H9 (cell line): ENCODE measurements at regions not wholly inside any gene's neighbourhood (a gene's known extent, or its start where the extent isn't known, plus 50 kb on each side); places are given as distances from the start of the nearest gene placed in this dataset.

Experiments used
- DNase-seq: peaks from one replicate; pipeline ENCODE4 v3.0.0-alpha.2; 2017
- H2AFZ ChIP-seq: one replicate; pipeline ENCODE4 v1.6.1; 2013; ENCODE audit warnings: mild to moderate bottlenecking, low read length, control low read depth, moderate library complexity
- H2AK5ac ChIP-seq: 2 replicates; pipeline ENCODE4 v1.6.1; 2013; ENCODE audit warnings: low read length, control low read depth, mixed read lengths; ENCODE audit not compliant: insufficient read length
- H2BK120ac ChIP-seq: one replicate; pipeline ENCODE4 v1.6.1; 2013; ENCODE audit warnings: low read depth, mild to moderate bottlenecking, low read length, control low read depth, inconsistent platforms; ENCODE audit not compliant: poor library complexity, severe bottlenecking
- H2BK12ac ChIP-seq: 2 replicates; pipeline ENCODE4 v1.6.1; 2013; ENCODE audit warnings: low read length, control low read depth, mixed read lengths, low read depth; ENCODE audit not compliant: insufficient read length
- H2BK15ac ChIP-seq: 2 replicates; pipeline ENCODE4 v1.6.1; 2013; ENCODE audit warnings: low read depth, low read length, control low read depth
- H2BK20ac ChIP-seq: one replicate; pipeline ENCODE4 v1.6.1; 2013; ENCODE audit warnings: low read depth, mild to moderate bottlenecking, low read length, control low read depth, inconsistent platforms; ENCODE audit not compliant: poor library complexity, severe bottlenecking
- H2BK5ac ChIP-seq: 2 replicates; pipeline ENCODE4 v1.6.1; 2013; ENCODE audit warnings: low read length, control low read depth, mixed read lengths; ENCODE audit not compliant: insufficient read length
- H3K14ac ChIP-seq: 2 replicates; pipeline ENCODE4 v1.6.1; 2013; ENCODE audit warnings: low read length, control low read depth; ENCODE audit not compliant: insufficient read depth
- H3K18ac ChIP-seq: 2 replicates; pipeline ENCODE4 v1.6.1; 2013; ENCODE audit warnings: low read depth, mild to moderate bottlenecking, mixed read lengths, low read length, control low read depth; ENCODE audit not compliant: insufficient read length
- H3K23ac ChIP-seq: 2 replicates; pipeline ENCODE4 v1.6.1; 2013; ENCODE audit warnings: low read length, control low read depth, mixed read lengths, low read depth; ENCODE audit not compliant: insufficient read length
- H3K23me2 ChIP-seq: 2 replicates; pipeline ENCODE4 v1.6.1; 2013; ENCODE audit warnings: low read depth, mild to moderate bottlenecking, mixed read lengths, low read length, control low read depth; ENCODE audit not compliant: insufficient read length, poor library complexity, severe bottlenecking
- H3K27ac ChIP-seq: 2 replicates; pipeline ENCODE4 v1.5.1; 2013; ENCODE audit warnings: low read length, control low read depth, mixed read lengths, low read depth; ENCODE audit not compliant: insufficient read length
- H3K27me3 ChIP-seq: 2 replicates; pipeline ENCODE4 v1.6.1; 2013; ENCODE audit warnings: low read length, control low read depth, inconsistent platforms; ENCODE audit not compliant: insufficient read depth
- H3K4ac ChIP-seq: 2 replicates; pipeline ENCODE4 v1.6.1; 2013; ENCODE audit warnings: low read depth, mild to moderate bottlenecking, control low read depth, inconsistent platforms, low read length, moderate library complexity
- H3K4me1 ChIP-seq: 2 replicates; pipeline ENCODE4 v1.6.1; 2013; ENCODE audit warnings: low read length, control low read depth, inconsistent platforms; ENCODE audit not compliant: insufficient read depth
- H3K4me2 ChIP-seq: 2 replicates; pipeline ENCODE4 v1.6.1; 2013; ENCODE audit warnings: low read length, control low read depth, mixed read lengths; ENCODE audit not compliant: insufficient read length, insufficient read depth
- H3K56ac ChIP-seq: 2 replicates; pipeline ENCODE4 v1.6.1; 2013; ENCODE audit warnings: low read depth, mild to moderate bottlenecking, mixed read lengths, low read length, control low read depth; ENCODE audit not compliant: insufficient read length
- H3K79me1 ChIP-seq: 2 replicates; pipeline ENCODE4 v1.6.1; 2013; ENCODE audit warnings: low read depth, mild to moderate bottlenecking, moderate library complexity, low read length, control low read depth, inconsistent platforms; ENCODE audit not compliant: insufficient read depth, poor library complexity, severe bottlenecking
- H3K79me2 ChIP-seq: 2 replicates; pipeline ENCODE4 v1.6.1; 2013; ENCODE audit warnings: low read length, control low read depth, inconsistent platforms; ENCODE audit not compliant: insufficient read depth
- H3K9ac ChIP-seq: 2 replicates; pipeline ENCODE4 v1.6.1; 2013; ENCODE audit warnings: low read length, control low read depth, mixed read lengths; ENCODE audit not compliant: insufficient read length; ENCODE audit errors: extremely low read depth
- H3K9me3 ChIP-seq: one replicate; pipeline ENCODE4 v1.6.1; 2013; ENCODE audit warnings: low read depth, low read length, inconsistent platforms; ENCODE audit not compliant: control insufficient read depth
- H3T11ph ChIP-seq: one replicate; pipeline ENCODE4 v1.6.1; 2013; ENCODE audit warnings: mild to moderate bottlenecking, low read length, control low read depth, inconsistent platforms
- H4K20me1 ChIP-seq: one replicate; pipeline ENCODE4 v1.6.1; 2013; ENCODE audit not compliant: control insufficient read depth, insufficient read length, insufficient read depth
- H4K5ac ChIP-seq: 2 replicates; pipeline ENCODE4 v1.6.1; 2013; ENCODE audit warnings: low read depth, mild to moderate bottlenecking, mixed read lengths, low read length, control low read depth; ENCODE audit not compliant: insufficient read length
- H4K8ac ChIP-seq: replicated peaks from 2 replicates; pipeline ENCODE4 v1.6.1; 2013; ENCODE audit warnings: low read length, control low read depth, mixed read lengths, low read depth; ENCODE audit not compliant: insufficient read length
- H4K91ac ChIP-seq: 2 replicates; pipeline ENCODE4 v1.6.1; 2013; ENCODE audit warnings: low read depth, mild to moderate bottlenecking, moderate library complexity, mixed read lengths, low read length, control low read depth; ENCODE audit not compliant: insufficient read length
- H3K27ac Mint-ChIP-seq, 3 experiments: 2 replicates in 2 of 3; 3 replicates in 1 of 3; pipeline ENCODE4 v1.8.0; 2020 to 2021; ENCODE audit warnings: mixed read lengths in 3 of 3, mild to moderate bottlenecking in 1 of 3, moderate library complexity in 1 of 3
- H3K27me3 Mint-ChIP-seq: 2 replicates; pipeline ENCODE4 v1.8.0; 2021; ENCODE audit warnings: low read depth, mild to moderate bottlenecking, moderate library complexity, mixed read lengths
- H3K36me3 Mint-ChIP-seq, 3 experiments: 2 replicates in 2 of 3; 3 replicates in 1 of 3; pipeline ENCODE4 v1.8.0; 2020 to 2021; ENCODE audit warnings: low read depth in 3 of 3, mixed read lengths in 3 of 3; ENCODE audit not compliant: insufficient read depth in 1 of 3
- H3K4me1 Mint-ChIP-seq, 2 experiments: 2 replicates each; pipeline ENCODE4 v1.8.0; 2020; ENCODE audit warnings: mixed read lengths in 2 of 2
- H3K4me3 Mint-ChIP-seq, 2 experiments: 2 replicates in 1 of 2; 3 replicates in 1 of 2; pipeline ENCODE4 v1.8.0; 2020 to 2021; ENCODE audit warnings: mild to moderate bottlenecking in 2 of 2, mixed read lengths in 2 of 2, moderate library complexity in 1 of 2
- H3K9me3 Mint-ChIP-seq, 2 experiments: 2 replicates in 1 of 2; 3 replicates in 1 of 2; pipeline ENCODE4 v1.8.0; 2020; ENCODE audit warnings: mild to moderate bottlenecking in 2 of 2, mixed read lengths in 2 of 2, moderate library complexity in 1 of 2
- WGBS: extraction: QIAGEN DNeasy Blood & Tissue Kit; methylation state at CpG from one replicate; pipeline ENCODE4 v1.1.7; 2013; ENCODE audit warnings: missing lambda C conversion rate, low lambda C conversion rate, mixed read lengths; ENCODE audit not compliant: insufficient read length; ENCODE audit errors: extremely low coverage; 5-methylcytosine and 5-hydroxymethylcytosine counted together
- TF ChIP-seq, protein P1 (sequence below): fragments of 200-600 bp; sonication (generic); conservative IDR thresholded peaks from 3 replicates; pipeline ENCODE4 v1.8.0; 2021; ENCODE audit warnings: antibody characterized with exemption, mild to moderate bottlenecking

DNA sequence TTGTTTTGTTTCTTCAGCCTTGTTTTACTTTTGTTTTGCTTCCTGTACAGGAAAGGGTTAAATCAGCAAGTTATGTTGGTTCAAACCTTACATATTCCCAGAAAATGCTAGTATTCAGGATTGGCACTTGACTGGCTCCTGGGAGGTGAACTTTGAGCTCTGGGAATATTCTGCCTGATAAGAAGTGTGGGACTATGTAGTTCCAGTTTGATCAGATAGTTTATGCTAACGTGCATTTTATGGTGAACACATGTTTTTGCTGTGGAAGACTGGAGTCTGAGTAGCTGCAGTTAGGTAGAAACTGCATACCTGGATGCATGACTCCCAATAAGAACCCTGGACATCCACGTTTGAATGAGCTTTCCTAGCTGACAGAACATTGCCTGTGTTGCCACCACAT lies 603.1 kb upstream of the HS6ST1 start:
- Histone ChIP-seq H2BK20ac (no peak overlapping the region), H3K79me1 (no peaks in the 10 kb centered on the region), H3K56ac (no peak overlapping the region), H3K9ac (no peak overlapping the region), H4K91ac (no peak overlapping the region), H3K27me3 (no peaks in the 10 kb centered on the region), H3K4me1 (no peaks in the 10 kb centered on the region), H2BK120ac (no peak overlapping the region), H3T11ph (no peak overlapping the region), H3K27ac (no peak overlapping the region), H2AFZ (no peak overlapping the region), H3K23ac (no peak overlapping the region), H4K8ac (no peak overlapping the region), H3K23me2 (no peaks in the 10 kb centered on the region), H3K9me3 (peaks cover 3% of the 10 kb centered on the region), H2BK15ac (no peak overlapping the region), H4K20me1 (no peaks in the 10 kb centered on the region), H3K14ac (no peak overlapping the region), H3K79me2 (no peaks in the 10 kb centered on the region), H3K4ac (no peak overlapping the region), H2BK12ac (no peak overlapping the region), H3K18ac (no peak overlapping the region), H4K5ac (no peak overlapping the region), H3K4me2 (no peak overlapping the region), H2BK5ac (no peak overlapping the region), H2AK5ac (no peak overlapping the region)
- TF ChIP-seq, protein P1, sequence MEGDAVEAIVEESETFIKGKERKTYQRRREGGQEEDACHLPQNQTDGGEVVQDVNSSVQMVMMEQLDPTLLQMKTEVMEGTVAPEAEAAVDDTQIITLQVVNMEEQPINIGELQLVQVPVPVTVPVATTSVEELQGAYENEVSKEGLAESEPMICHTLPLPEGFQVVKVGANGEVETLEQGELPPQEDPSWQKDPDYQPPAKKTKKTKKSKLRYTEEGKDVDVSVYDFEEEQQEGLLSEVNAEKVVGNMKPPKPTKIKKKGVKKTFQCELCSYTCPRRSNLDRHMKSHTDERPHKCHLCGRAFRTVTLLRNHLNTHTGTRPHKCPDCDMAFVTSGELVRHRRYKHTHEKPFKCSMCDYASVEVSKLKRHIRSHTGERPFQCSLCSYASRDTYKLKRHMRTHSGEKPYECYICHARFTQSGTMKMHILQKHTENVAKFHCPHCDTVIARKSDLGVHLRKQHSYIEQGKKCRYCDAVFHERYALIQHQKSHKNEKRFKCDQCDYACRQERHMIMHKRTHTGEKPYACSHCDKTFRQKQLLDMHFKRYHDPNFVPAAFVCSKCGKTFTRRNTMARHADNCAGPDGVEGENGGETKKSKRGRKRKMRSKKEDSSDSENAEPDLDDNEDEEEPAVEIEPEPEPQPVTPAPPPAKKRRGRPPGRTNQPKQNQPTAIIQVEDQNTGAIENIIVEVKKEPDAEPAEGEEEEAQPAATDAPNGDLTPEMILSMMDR = no peak
- Mint-ChIP-seq H3K4me3 (no peak overlapping the region), H3K9me3 (peaks cover 14 to 15% of the 10 kb centered on the region in 2 experiments), H3K4me1 (no peaks in the 10 kb centered on the region), H3K36me3 (peaks cover 0 to 11% (median 2%) of the 10 kb centered on the region in 3 experiments; a peak in 6 of 7 replicates), H3K27me3 (no peaks in the 10 kb centered on the region; the same call in 1 of the 2 replicates), H3K27ac (no peak overlapping the region)
- WGBS = no CpG with 5 or more reads among the region's 2 CpGs
- no peak for DNase-seq
